Erythroblast (primary cell): ENCODE measurements at regions not wholly inside any gene's neighbourhood (a gene's known extent, or its start where the extent isn't known, plus 50 kb on each side); places are given as distances from the start of the nearest gene placed in this dataset.

ENCODE experiments used
- GATA1 ChIP-seq: IDR thresholded peaks from 2 replicates; pipeline ENCODE4 v1.6.1; 2011; ENCODE audit warnings: low read depth, mild to moderate bottlenecking, control low read depth, low read length, moderate library complexity
- POLR2A ChIP-seq: IDR thresholded peaks from 2 replicates; pipeline ENCODE4 v1.6.1; 2011; ENCODE audit warnings: mild to moderate bottlenecking, low read length

DNA sequence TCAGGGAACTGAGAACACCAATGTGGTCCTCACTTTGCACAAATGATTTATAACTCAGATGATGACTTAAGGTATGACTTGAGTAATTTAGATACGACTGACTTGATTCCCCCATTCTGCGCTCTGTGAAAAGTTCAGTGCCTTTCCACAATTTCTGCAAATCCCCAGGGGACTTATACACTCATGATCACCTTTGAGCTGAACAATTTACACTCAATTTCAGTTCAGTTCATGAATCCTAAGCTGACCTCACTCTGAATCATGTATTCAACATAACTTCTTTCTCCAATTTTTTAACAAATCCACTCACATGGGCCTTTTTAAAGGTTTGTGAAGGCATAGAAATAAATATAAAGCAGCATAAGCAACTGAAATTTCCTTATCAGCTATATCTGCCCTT lies 274.2 kb downstream of the FAM76B start:
- TF ChIP-seq POLR2A (no peak), GATA1 (no peak)
